IPS-18c (cell line): ENCODE measurements at regions not wholly inside any gene's neighbourhood (a gene's known extent, or its start where the extent isn't known, plus 50 kb on each side); places are given as distances from the start of the nearest gene placed in this dataset.

Experiments
- H3K4me3 ChIP-seq: 2 replicates; pipeline ENCODE4 v1.7.0; 2013; ENCODE audit warnings: low read depth, mild to moderate bottlenecking, low read length, moderate library complexity; ENCODE audit not compliant: insufficient read depth
- H3K9me3 ChIP-seq: one replicate; pipeline ENCODE4 v1.6.1; 2013; ENCODE audit warnings: mild to moderate bottlenecking, low read length, moderate library complexity; ENCODE audit not compliant: control insufficient read depth, insufficient read depth

DNA sequence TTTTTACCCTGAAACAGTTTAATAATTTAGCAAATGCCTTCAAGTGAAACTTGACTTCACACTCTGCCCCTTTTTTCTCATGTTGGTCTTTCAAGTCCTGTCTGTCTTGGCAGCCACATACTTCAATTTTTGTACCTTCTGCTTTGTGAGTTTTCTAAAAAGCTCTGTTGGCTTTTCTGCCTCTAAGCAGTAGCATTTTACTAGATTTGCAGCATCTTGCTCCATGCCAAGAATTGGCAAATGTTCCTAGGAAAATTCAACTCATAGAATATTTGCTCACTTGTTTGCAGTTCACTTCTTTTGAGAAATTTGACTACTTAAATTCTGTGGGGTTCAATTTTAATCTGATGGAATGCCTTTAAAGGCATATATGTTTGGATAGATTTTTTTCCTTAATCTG lies 59.2 kb downstream of the FAM47A start:
- H3K4me3 ChIP-seq = no peak overlapping the region
- no peaks in the 10 kb centered on the region for H3K9me3 ChIP-seq

DNA sequence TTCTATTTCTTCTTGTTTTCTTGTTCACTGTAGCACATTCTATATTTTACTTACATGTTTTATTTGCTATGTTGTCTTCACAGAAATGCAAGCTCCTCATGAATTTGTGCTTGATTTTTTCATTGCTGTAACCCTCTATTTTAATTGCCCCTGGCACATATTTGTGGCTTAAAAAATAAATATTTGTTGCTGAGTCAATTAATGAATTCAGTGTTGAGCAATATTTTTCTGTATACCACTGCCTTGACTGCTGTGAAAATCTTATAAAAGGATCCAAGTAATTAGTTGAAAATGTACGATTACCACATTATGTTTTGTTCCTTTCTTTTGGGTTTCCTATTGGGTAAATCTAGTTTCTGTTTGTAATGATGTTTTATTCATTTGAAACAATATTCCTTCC lies 68.5 kb downstream of the FAM47A start:
- H3K4me3 ChIP-seq = no peak overlapping the region
- no peaks in the 10 kb centered on the region for H3K9me3 ChIP-seq

DNA sequence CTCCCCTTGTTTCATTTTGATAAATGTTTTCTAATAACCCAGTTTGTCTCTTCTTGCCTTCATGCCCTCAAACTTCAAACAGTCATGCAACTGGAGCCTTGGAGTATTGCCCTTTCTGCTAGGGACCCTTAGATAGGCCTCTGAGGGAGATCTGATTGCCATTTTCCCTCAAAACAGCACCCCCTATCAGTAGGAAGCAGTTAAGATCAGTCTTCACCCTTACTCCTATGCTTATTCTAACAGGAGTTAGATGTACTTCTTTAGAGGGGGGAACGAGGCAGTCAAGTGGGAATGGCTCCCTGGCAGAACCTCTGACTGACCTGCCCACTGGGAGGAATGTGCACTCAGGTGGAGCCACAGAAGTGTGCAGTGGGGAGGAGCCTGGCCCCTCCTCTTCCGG lies 74.1 kb downstream of the FAM47A start:
- no peak overlapping the region for H3K4me3 ChIP-seq

DNA sequence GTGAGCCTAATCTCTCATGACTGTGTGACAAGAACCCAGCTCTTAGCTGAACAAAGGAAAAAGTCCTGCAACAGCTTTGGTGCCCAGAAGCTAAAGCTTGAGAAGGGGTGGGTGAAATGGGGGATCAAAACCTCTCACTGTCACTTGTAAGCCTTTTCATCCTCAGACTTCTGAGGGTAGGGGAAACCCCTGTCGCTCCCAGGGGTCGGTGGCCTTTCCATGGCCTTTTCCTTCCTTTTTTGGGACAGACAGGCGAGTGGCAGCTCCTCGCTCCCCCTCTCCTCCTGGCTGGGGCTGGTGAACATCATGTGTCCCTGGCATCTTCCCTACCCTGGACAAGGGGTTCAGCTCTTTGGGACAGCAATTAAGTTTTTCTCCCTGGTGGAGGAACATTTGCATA lies 78.2 kb downstream of the FAM47A start:
- Histone ChIP-seq H3K4me3 (0 out of 2 replicates have a peak overlapping the region, but pooled peaks have one; percentile 4), H3K9me3 (no peaks in the 10 kb centered on the region)

More for the DNA sequence above, 74.1 kb downstream of the FAM47A start:
- H3K9me3 ChIP-seq = no peaks in the 10 kb centered on the region
